Stimulated activated CD4-positive, alpha-beta T cell treated with anti-CD3 and anti-CD28 coated beads, Interleukin-4, amount 100 ng/mL, for 24 hours (primary cell): ENCODE measurements at regions not wholly inside any gene's neighbourhood (a gene's known extent, or its start where the extent isn't known, plus 50 kb on each side); places are given as distances from the start of the nearest gene placed in this dataset.
"Not testable (repeated sequence)": the region's sequence is repeated elsewhere in the genome, so short reads cannot be mapped to it uniquely, and the experiment has no call there.

ENCODE experiments used
- DNase-seq: peaks from one replicate; pipeline ENCODE4 v3.0.0-alpha.2; 2020

- DNase-seq, result not testable (repeated sequence)
Measured at GRCh38 chr16:72453856-72454255, 281.9 kb upstream of the PMFBP1 start.

GRCh38 chr16:72444696-72445095, 272.7 kb upstream of the PMFBP1 start:
- DNase-seq, result no peak

GRCh38 chr16:72443809-72444208, 271.9 kb upstream of the PMFBP1 start:
- DNase-seq, result no peak

- DNase-seq, result no peak
Measured at GRCh38 chr16:72442385-72443158, 270.6 kb upstream of the PMFBP1 start.

- no peak for DNase-seq
Measured at GRCh38 chr16:72437891-72438290, 265.9 kb upstream of the PMFBP1 start.

GRCh38 chr16:72434159-72434558, 262.2 kb upstream of the PMFBP1 start:
- no peak for DNase-seq

GRCh38 chr16:72430121-72430520, 258.2 kb upstream of the PMFBP1 start:
- no peak for DNase-seq

- no peak for DNase-seq
Measured at GRCh38 chr16:72429671-72430081, 257.7 kb upstream of the PMFBP1 start.

- no peak for DNase-seq
Measured at GRCh38 chr16:72428681-72429376, 256.9 kb upstream of the PMFBP1 start.

GRCh38 chr16:72427783-72428331, 255.9 kb upstream of the PMFBP1 start:
- DNase-seq, result no peak

GRCh38 chr16:72427051-72427782, 255.3 kb upstream of the PMFBP1 start:
- no peak for DNase-seq

- no peak for DNase-seq
Measured at GRCh38 chr16:72426386-72426785, 254.4 kb upstream of the PMFBP1 start.

- DNase-seq, result no peak
Measured at GRCh38 chr16:72425571-72426341, 253.8 kb upstream of the PMFBP1 start.

GRCh38 chr16:72424757-72425156, 252.8 kb upstream of the PMFBP1 start:
- DNase-seq, result no peak

- no peak for DNase-seq
Measured at GRCh38 chr16:72422308-72422897, 250.4 kb upstream of the PMFBP1 start.

GRCh38 chr16:72419638-72420037, 247.7 kb upstream of the PMFBP1 start:
- DNase-seq, result no peak

GRCh38 chr16:72415379-72415778, 243.4 kb upstream of the PMFBP1 start:
- no peak for DNase-seq

GRCh38 chr16:72410492-72410891, 238.5 kb upstream of the PMFBP1 start:
- DNase-seq, result no peak

- DNase-seq, result no peak
Measured at GRCh38 chr16:72409423-72409822, 237.5 kb upstream of the PMFBP1 start.

- DNase-seq, result no peak
Measured at GRCh38 chr16:72406390-72406789, 234.4 kb upstream of the PMFBP1 start.

- DNase-seq, result no peak
Measured at GRCh38 chr16:72404299-72404698, 232.3 kb upstream of the PMFBP1 start.

- no peak for DNase-seq
Measured at GRCh38 chr16:72401084-72401361, 229.1 kb upstream of the PMFBP1 start.
